ENCODE measurements at regions not wholly inside any gene's neighbourhood (a gene's known extent, or its start where the extent isn't known, plus 50 kb on each side); places are given as distances from the start of the nearest gene placed in this dataset.

DNA sequence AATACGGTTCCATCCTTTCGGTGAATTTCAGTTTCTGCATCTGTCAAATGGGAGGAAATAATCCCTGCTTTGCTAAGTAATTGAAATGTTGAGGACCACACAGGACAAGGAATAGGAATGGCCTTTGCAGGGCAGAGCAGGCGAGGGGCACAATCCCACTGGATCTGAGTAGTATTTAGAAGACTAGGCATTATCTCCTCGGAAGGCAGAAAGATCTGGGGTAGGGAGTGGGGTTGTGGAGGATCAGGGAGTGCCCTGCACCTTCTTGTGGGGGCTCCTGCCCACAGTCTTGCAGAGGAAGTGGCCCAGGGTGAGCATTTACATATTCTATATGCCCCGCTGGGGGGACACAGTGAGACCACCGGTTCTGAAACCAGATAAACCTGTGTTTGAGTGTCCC lies 87.1 kb upstream of the SIRPA start:
- no peaks in the 10 kb centered on the region; the same call in 1 of the 2 replicates for H3K27me3 ChIP-seq (ENCODE audit: insufficient read depth, low read length)
- no peak overlapping the region for H2AFZ ChIP-seq (ENCODE audit: low read length)
- no peak for TF ChIP-seq EZH2 (IDR thresholded peaks at IDR 0.05; ENCODE audit: borderline replicate concordance, low read length)
- TF ChIP-seq, protein P1, sequence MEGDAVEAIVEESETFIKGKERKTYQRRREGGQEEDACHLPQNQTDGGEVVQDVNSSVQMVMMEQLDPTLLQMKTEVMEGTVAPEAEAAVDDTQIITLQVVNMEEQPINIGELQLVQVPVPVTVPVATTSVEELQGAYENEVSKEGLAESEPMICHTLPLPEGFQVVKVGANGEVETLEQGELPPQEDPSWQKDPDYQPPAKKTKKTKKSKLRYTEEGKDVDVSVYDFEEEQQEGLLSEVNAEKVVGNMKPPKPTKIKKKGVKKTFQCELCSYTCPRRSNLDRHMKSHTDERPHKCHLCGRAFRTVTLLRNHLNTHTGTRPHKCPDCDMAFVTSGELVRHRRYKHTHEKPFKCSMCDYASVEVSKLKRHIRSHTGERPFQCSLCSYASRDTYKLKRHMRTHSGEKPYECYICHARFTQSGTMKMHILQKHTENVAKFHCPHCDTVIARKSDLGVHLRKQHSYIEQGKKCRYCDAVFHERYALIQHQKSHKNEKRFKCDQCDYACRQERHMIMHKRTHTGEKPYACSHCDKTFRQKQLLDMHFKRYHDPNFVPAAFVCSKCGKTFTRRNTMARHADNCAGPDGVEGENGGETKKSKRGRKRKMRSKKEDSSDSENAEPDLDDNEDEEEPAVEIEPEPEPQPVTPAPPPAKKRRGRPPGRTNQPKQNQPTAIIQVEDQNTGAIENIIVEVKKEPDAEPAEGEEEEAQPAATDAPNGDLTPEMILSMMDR (IDR thresholded peaks at IDR 0.05; ENCODE audit: low read length): no peak
- H3K4me2 ChIP-seq (ENCODE audit: low read length): no peak overlapping the region
- H4K20me1 ChIP-seq (ENCODE audit: insufficient read depth, low read length): no peaks in the 10 kb centered on the region
- no peak overlapping the region for H3K9ac ChIP-seq (ENCODE audit: low read length)
- no peaks in the 10 kb centered on the region for H3K4me1 ChIP-seq (ENCODE audit: insufficient read depth, low read length, severe bottlenecking)
- no peak overlapping the region for H3K4me3 ChIP-seq (ENCODE audit: low read depth, low read length, poor library complexity, severe bottlenecking)
- no peaks in the 10 kb centered on the region for H3K9me3 ChIP-seq (ENCODE audit: low read length)
- no peak overlapping the region for H3K27ac ChIP-seq (ENCODE audit: low read depth, low read length, poor library complexity, severe bottlenecking)
- H3K36me3 ChIP-seq (ENCODE audit: insufficient read depth, low read length): no peaks in the 10 kb centered on the region
- H3F3A ChIP-seq (ENCODE audit: insufficient read depth, low read length): no peaks in the 10 kb centered on the region
- no peaks in the 10 kb centered on the region for H3K79me2 ChIP-seq (ENCODE audit: insufficient read depth, low read length)
- no peaks in the 10 kb centered on the region for H3K9me2 ChIP-seq (ENCODE audit: low read depth, low read length)

DNA sequence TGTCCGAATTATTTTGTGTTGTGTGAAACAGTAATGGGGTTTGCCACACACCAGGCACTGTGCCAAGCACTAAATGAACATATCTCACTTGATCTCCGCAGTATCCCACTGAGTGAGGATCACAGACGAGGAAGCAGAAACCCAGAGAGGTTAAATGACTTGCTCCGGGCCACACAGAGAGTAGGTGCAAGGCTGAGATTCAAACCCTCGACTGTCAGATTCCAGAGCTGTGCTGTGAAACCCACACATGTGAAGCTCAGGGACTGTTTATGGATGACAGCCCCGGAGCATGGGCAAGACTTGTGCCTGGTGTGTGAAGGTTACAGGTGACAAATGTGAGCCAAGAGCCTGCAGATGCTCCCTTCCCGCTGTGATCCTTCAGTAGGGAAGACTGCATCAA lies 87.8 kb upstream of the SIRPA start:
- Histone ChIP-seq H3K36me3 (ENCODE audit: insufficient read depth, low read length) (no peaks in the 10 kb centered on the region), H3F3A (ENCODE audit: insufficient read depth, low read length) (no peaks in the 10 kb centered on the region), H2AFZ (ENCODE audit: low read length) (no peak overlapping the region), H3K27me3 (ENCODE audit: insufficient read depth, low read length) (no peaks in the 10 kb centered on the region; the same call in 1 of the 2 replicates), H4K20me1 (ENCODE audit: insufficient read depth, low read length) (no peaks in the 10 kb centered on the region), H3K27ac (ENCODE audit: low read depth, low read length, poor library complexity, severe bottlenecking) (no peak overlapping the region), H3K4me3 (ENCODE audit: low read depth, low read length, poor library complexity, severe bottlenecking) (no peak overlapping the region), H3K9me2 (ENCODE audit: low read depth, low read length) (no peaks in the 10 kb centered on the region), H3K79me2 (ENCODE audit: insufficient read depth, low read length) (no peaks in the 10 kb centered on the region), H3K4me1 (ENCODE audit: insufficient read depth, low read length, severe bottlenecking) (no peaks in the 10 kb centered on the region), H3K9me3 (ENCODE audit: low read length) (no peaks in the 10 kb centered on the region), H3K4me2 (ENCODE audit: low read length) (no peak overlapping the region), H3K9ac (ENCODE audit: low read length) (no peak overlapping the region)
- no peak for TF ChIP-seq EZH2 (IDR thresholded peaks at IDR 0.05; ENCODE audit: borderline replicate concordance, low read length)
- TF ChIP-seq, protein P1 (IDR thresholded peaks at IDR 0.05; ENCODE audit: low read length): no peak

DNA sequence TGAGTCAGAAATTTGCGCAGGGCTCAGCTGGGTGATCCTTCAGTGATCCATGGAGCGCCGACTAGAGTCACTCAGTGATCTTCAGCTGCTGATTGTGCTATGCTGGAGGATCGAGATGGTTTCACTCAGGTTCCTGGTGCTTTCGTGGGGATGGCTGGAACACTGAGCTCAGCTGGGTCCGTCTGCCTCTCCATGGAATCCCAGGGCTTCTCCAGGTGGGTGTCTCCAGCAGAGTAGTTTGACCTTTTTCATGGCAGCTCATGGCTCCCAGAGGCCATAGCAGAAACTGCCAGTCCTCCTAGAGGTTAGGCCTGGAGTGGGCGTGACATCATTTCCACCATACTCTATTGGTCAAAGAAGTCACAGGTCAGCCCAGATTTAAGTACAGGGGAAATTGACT lies 88.8 kb upstream of the SIRPA start:
- TF ChIP-seq EZH2 (IDR thresholded peaks at IDR 0.05; ENCODE audit: borderline replicate concordance, low read length): no peak
- TF ChIP-seq, protein P1 (IDR thresholded peaks at IDR 0.05; ENCODE audit: low read length): no peak
- Histone ChIP-seq H3K36me3 (ENCODE audit: insufficient read depth, low read length) (no peaks in the 10 kb centered on the region), H3K4me2 (ENCODE audit: low read length) (no peak overlapping the region), H3K27ac (ENCODE audit: low read depth, low read length, poor library complexity, severe bottlenecking) (no peak overlapping the region), H3K9me3 (ENCODE audit: low read length) (no peaks in the 10 kb centered on the region), H3K4me1 (ENCODE audit: insufficient read depth, low read length, severe bottlenecking) (no peaks in the 10 kb centered on the region), H3K9ac (ENCODE audit: low read length) (no peak overlapping the region), H3K27me3 (ENCODE audit: insufficient read depth, low read length) (no peaks in the 10 kb centered on the region; the same call in 1 of the 2 replicates), H3K4me3 (ENCODE audit: low read depth, low read length, poor library complexity, severe bottlenecking) (no peak overlapping the region), H3K9me2 (ENCODE audit: low read depth, low read length) (no peaks in the 10 kb centered on the region), H2AFZ (ENCODE audit: low read length) (no peak overlapping the region), H4K20me1 (ENCODE audit: insufficient read depth, low read length) (no peaks in the 10 kb centered on the region), H3F3A (ENCODE audit: insufficient read depth, low read length) (no peaks in the 10 kb centered on the region), H3K79me2 (ENCODE audit: insufficient read depth, low read length) (no peaks in the 10 kb centered on the region)

All from OCI-LY1 (cell line).